Activated T-cell treated with anti-CD3 and anti-CD28 coated beads for 4 hours (primary cell): ENCODE measurements at regions not wholly inside any gene's neighbourhood (a gene's known extent, or its start where the extent isn't known, plus 50 kb on each side); places are given as distances from the start of the nearest gene placed in this dataset.

ENCODE experiments used
- DNase-seq: peaks from one replicate; pipeline ENCODE4 v3.0.0-alpha.2; 2020

GRCh38 chr4:26021417-26022345 is 107.7 kb downstream of the SMIM20 start:
- no peak for DNase-seq

GRCh38 chr4:26022346-26023202 is 108.6 kb downstream of the SMIM20 start:
- DNase-seq, result no peak

GRCh38 chr4:26023203-26023972 is 109.4 kb downstream of the SMIM20 start:
- DNase-seq, result no peak

GRCh38 chr4:26024079-26024478 is 110.1 kb downstream of the SMIM20 start:
- DNase-seq, result no peak

- DNase-seq, result no peak
These were observed 114.2 kb downstream of the SMIM20 start for GRCh38 chr4:26028133-26028792.

- peak; percentile 51 for DNase-seq
These were observed 115.0 kb downstream of the SMIM20 start for GRCh38 chr4:26028793-26029567.

GRCh38 chr4:26029568-26030131 is 115.6 kb downstream of the SMIM20 start:
- no peak for DNase-seq

GRCh38 chr4:26030260-26030667 is 116.2 kb downstream of the SMIM20 start:
- no peak for DNase-seq

- DNase-seq, result no peak
These were observed 116.8 kb downstream of the SMIM20 start for GRCh38 chr4:26030780-26031179.

GRCh38 chr4:26031704-26032103 is 117.7 kb downstream of the SMIM20 start:
- DNase-seq, result no peak

GRCh38 chr4:26032142-26032541 is 118.1 kb downstream of the SMIM20 start:
- no peak for DNase-seq

GRCh38 chr4:26032630-26033317 is 118.8 kb downstream of the SMIM20 start:
- no peak for DNase-seq

GRCh38 chr4:26033389-26033788 is 119.4 kb downstream of the SMIM20 start:
- DNase-seq, result no peak

- DNase-seq, result no peak
These were observed 120.8 kb downstream of the SMIM20 start for GRCh38 chr4:26034849-26035248.

- no peak for DNase-seq
These were observed 121.9 kb downstream of the SMIM20 start for GRCh38 chr4:26035921-26036320.

- DNase-seq, result no peak
These were observed 125.8 kb downstream of the SMIM20 start for GRCh38 chr4:26039639-26040359.

GRCh38 chr4:26044524-26044923 is 130.5 kb downstream of the SMIM20 start:
- DNase-seq, result no peak

- no peak for DNase-seq
These were observed 131.0 kb downstream of the SMIM20 start for GRCh38 chr4:26044983-26045382.

- no peak for DNase-seq
These were observed 133.8 kb downstream of the SMIM20 start for GRCh38 chr4:26047795-26048194.

GRCh38 chr4:26048378-26048882 is 134.4 kb downstream of the SMIM20 start:
- no peak for DNase-seq
